Umbilical cord (tissue), 1 donor: ENCODE measurements at regions not wholly inside any gene's neighbourhood (a gene's known extent, or its start where the extent isn't known, plus 50 kb on each side); places are given as distances from the start of the nearest gene placed in this dataset.
A peak's percentile ranks its signal among the peaks of the same experiment; 100 is the strongest.

Source experiments
- DNase-seq: peaks from one replicate; pipeline ENCODE4 v3.0.0-alpha.2; 2015; ENCODE audit warnings: low spot score

GRCh38 chr2:143955401-143956065 lies 564.4 kb downstream of the ZEB2 start:
- peak; percentile 65 for DNase-seq

GRCh38 chr2:143954844-143955243 lies 565.1 kb downstream of the ZEB2 start:
- no peak for DNase-seq

- peak; percentile 43 for DNase-seq
Observed at GRCh38 chr2:143954186-143954585, 565.7 kb downstream of the ZEB2 start.

- DNase-seq = no peak
Observed at GRCh38 chr2:143953451-143954030, 566.4 kb downstream of the ZEB2 start.

GRCh38 chr2:143952536-143952935 lies 567.4 kb downstream of the ZEB2 start:
- DNase-seq = no peak

GRCh38 chr2:143950704-143951103 lies 569.2 kb downstream of the ZEB2 start:
- DNase-seq = no peak

GRCh38 chr2:143949121-143949848 lies 570.6 kb downstream of the ZEB2 start:
- peak; percentile 59 for DNase-seq

- DNase-seq = peak; percentile 33
Observed at GRCh38 chr2:143948710-143949109, 571.2 kb downstream of the ZEB2 start.

GRCh38 chr2:143946436-143947391 lies 573.2 kb downstream of the ZEB2 start:
- DNase-seq = no peak

GRCh38 chr2:143942486-143942885 lies 577.4 kb downstream of the ZEB2 start:
- no peak for DNase-seq

- no peak for DNase-seq
Observed at GRCh38 chr2:143940720-143941119, 579.2 kb downstream of the ZEB2 start.

GRCh38 chr2:143939626-143940330 lies 580.1 kb downstream of the ZEB2 start:
- peak; percentile 73 for DNase-seq

GRCh38 chr2:143937723-143938350 lies 582.1 kb downstream of the ZEB2 start:
- peak; percentile 51 for DNase-seq

- DNase-seq = peak; percentile 54
Observed at GRCh38 chr2:143936848-143937722, 582.8 kb downstream of the ZEB2 start.

- no peak for DNase-seq
Observed at GRCh38 chr2:143936538-143936847, 583.4 kb downstream of the ZEB2 start.

GRCh38 chr2:143935482-143935752 lies 584.5 kb downstream of the ZEB2 start:
- no peak for DNase-seq

GRCh38 chr2:143934626-143935481 lies 585.1 kb downstream of the ZEB2 start:
- DNase-seq = no peak

GRCh38 chr2:143933946-143934569 lies 585.9 kb downstream of the ZEB2 start:
- no peak for DNase-seq

- no peak for DNase-seq
Observed at GRCh38 chr2:143930891-143931290, 589.0 kb downstream of the ZEB2 start.
